MM.1S (cell line): ENCODE measurements at regions not wholly inside any gene's neighbourhood (a gene's known extent, or its start where the extent isn't known, plus 50 kb on each side); places are given as distances from the start of the nearest gene placed in this dataset.
A peak's percentile ranks its signal among the peaks of the same experiment; 100 is the strongest.

Experiments
- DNase-seq: peaks from one replicate; pipeline ENCODE4 v3.0.0-alpha.2; 2015
- H2AFZ ChIP-seq: fragments of 300-600 bp; sonication (generic); 2 replicates; pipeline ENCODE4 v1.6.0; 2016; ENCODE audit warnings: antibody characterized with exemption, low read length
- H3F3A ChIP-seq: fragments of 300-600 bp; sonication (generic); 2 replicates; pipeline ENCODE4 v1.6.1; 2016; ENCODE audit warnings: mild to moderate bottlenecking, antibody characterized with exemption, low read length, moderate library complexity, mixed read lengths; ENCODE audit not compliant: insufficient read depth
- H3K27ac ChIP-seq: fragments of 300-600 bp; sonication (generic); 2 replicates; pipeline ENCODE4 v1.5.1; 2016; ENCODE audit warnings: mild to moderate bottlenecking, low read length
- H3K27me3 ChIP-seq: fragments of 300-600 bp; sonication (generic); replicated peaks from 2 replicates; pipeline ENCODE4 v1.6.0; 2016; ENCODE audit warnings: low read length; ENCODE audit not compliant: insufficient read depth
- H3K36me3 ChIP-seq: fragments of 300-600 bp; sonication (generic); replicated peaks from 2 replicates; pipeline ENCODE4 v1.6.1; 2016; ENCODE audit warnings: mild to moderate bottlenecking, low read length, mixed read lengths; ENCODE audit not compliant: insufficient read depth
- H3K4me1 ChIP-seq: fragments of 300-600 bp; sonication (generic); 2 replicates; pipeline ENCODE4 v1.6.1; 2016; ENCODE audit warnings: low read length, mixed read lengths
- H3K4me2 ChIP-seq: fragments of 300-600 bp; sonication (generic); 2 replicates; pipeline ENCODE4 v1.6.0; 2016; ENCODE audit warnings: low read depth, low read length
- H3K4me3 ChIP-seq: fragments of 300-600 bp; sonication (generic); 2 replicates; pipeline ENCODE4 v1.5.1; 2016; ENCODE audit warnings: low read length, mixed read lengths
- H3K79me2 ChIP-seq: fragments of 300-600 bp; sonication (generic); 2 replicates; pipeline ENCODE4 v1.6.1; 2016; ENCODE audit warnings: mixed run types, low read length, mixed read lengths
- H3K9ac ChIP-seq: fragments of 300-600 bp; sonication (generic); 2 replicates; pipeline ENCODE4 v1.6.1; 2016; ENCODE audit warnings: low read length, mixed read lengths
- H3K9me2 ChIP-seq: fragments of 300-600 bp; sonication (generic); replicated peaks from 2 replicates; pipeline ENCODE4 v1.6.1; 2016; ENCODE audit warnings: mild to moderate bottlenecking, low read length, mixed read lengths; ENCODE audit not compliant: insufficient read depth
- H3K9me3 ChIP-seq: fragments of 300-600 bp; sonication (generic); replicated peaks from 2 replicates; pipeline ENCODE4 v1.6.1; 2016; ENCODE audit warnings: mild to moderate bottlenecking, low read length, mixed read lengths; ENCODE audit not compliant: insufficient read depth
- H4K20me1 ChIP-seq: fragments of 300-600 bp; sonication (generic); 2 replicates; pipeline ENCODE4 v1.6.1; 2016; ENCODE audit warnings: mild to moderate bottlenecking, low read length, moderate library complexity, mixed read lengths; ENCODE audit not compliant: insufficient read depth
- EZH2 ChIP-seq: fragments of 300-600 bp; sonication (generic); optimal IDR thresholded peaks from 2 replicates; pipeline ENCODE3; 2017; ENCODE audit warnings: low read depth, mild to moderate bottlenecking, antibody characterized with exemption, low read length, mixed read lengths
- EZH2phosphoT487 ChIP-seq: fragments of 300-600 bp; sonication (generic); IDR thresholded peaks from 2 replicates; pipeline ENCODE4 v1.6.1; 2018; ENCODE audit warnings: antibody characterized with exemption, low read length
- TF ChIP-seq, protein P1 (sequence below): fragments of 300-600 bp; sonication (generic); IDR thresholded peaks from 2 replicates; pipeline ENCODE4 v1.5.1; 2016; ENCODE audit warnings: antibody characterized with exemption, low read length, mixed read lengths

DNA sequence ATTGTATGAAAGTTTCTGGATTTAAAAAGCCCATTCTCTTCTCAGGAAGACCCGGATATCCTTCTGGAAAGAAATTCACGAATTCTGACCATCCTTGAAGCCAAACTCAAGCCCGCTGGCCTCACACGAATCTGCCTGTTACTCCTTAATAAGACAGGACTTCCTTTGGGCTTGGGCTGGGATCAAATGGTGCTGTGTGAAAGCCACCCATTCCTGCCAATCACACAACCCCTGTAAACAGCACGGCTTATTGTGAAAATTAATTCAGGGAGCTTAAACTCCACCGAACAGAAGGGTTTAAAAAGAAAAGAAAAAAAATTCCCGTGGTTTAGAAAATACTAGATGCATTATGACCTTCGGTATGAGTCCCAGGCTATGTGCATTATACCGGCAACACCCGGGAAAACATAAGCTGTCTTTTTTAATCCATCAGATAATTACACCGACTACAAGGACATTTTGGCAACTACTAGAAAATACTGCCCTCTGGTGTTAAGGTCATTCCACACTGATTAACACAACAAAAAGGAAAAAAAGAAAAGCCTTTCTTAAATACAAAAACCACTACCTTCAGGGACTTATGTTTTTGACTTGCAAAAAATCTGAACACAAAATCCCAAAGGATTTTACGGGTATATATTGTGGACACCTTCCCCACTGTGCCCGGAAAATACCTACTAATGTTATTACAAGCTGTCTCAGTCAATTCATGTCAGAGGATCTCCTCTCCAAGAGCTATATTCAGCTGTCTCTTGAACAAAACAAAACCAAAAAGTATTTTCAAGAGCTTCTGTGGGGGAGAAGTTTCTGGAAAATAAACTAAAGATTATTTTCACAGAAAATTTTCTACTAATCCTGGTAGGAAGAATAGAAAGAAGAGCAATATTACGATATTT is 76.0 kb upstream of the LSM14A start:
- no peak overlapping the region for H2AFZ ChIP-seq
- H3K4me3 ChIP-seq = no peak overlapping the region

DNA sequence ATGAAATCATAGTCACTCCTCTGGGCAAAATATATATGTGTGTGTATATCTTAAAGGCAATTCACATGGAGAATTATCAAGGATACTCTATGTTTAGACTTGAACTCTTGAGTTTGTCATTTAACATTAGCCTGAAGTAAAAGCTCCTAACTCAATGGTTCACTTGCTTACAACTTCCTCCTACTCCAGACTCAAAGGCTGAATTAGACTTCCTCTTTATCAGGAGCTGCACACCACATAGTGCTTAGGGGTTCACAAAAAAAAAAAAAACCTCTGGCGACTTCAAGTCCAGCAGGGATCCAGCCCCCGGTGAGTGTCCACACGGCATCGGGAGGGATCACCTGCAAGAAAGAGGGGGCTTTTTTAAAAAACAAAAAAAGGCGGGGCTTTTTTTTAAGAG is 68.2 kb upstream of the LSM14A start:
- Histone ChIP-seq H3K4me1 (no peaks in the 10 kb centered on the region), H3K4me3 (no peak overlapping the region), H3K9me2 (no peaks in the 10 kb centered on the region), H3K27ac (no peak overlapping the region), H3K79me2 (no peaks in the 10 kb centered on the region), H3K9me3 (no peaks in the 10 kb centered on the region), H3K27me3 (peaks cover 19% of the 10 kb centered on the region), H3K9ac (no peak overlapping the region), H3K36me3 (no peaks in the 10 kb centered on the region), H2AFZ (no peak overlapping the region), H3F3A (no peaks in the 10 kb centered on the region), H4K20me1 (no peaks in the 10 kb centered on the region), H3K4me2 (no peak overlapping the region)
- DNase-seq = no peak
- TF ChIP-seq EZH2phosphoT487 (no peak), EZH2 (no peak)
- TF ChIP-seq, protein P1, sequence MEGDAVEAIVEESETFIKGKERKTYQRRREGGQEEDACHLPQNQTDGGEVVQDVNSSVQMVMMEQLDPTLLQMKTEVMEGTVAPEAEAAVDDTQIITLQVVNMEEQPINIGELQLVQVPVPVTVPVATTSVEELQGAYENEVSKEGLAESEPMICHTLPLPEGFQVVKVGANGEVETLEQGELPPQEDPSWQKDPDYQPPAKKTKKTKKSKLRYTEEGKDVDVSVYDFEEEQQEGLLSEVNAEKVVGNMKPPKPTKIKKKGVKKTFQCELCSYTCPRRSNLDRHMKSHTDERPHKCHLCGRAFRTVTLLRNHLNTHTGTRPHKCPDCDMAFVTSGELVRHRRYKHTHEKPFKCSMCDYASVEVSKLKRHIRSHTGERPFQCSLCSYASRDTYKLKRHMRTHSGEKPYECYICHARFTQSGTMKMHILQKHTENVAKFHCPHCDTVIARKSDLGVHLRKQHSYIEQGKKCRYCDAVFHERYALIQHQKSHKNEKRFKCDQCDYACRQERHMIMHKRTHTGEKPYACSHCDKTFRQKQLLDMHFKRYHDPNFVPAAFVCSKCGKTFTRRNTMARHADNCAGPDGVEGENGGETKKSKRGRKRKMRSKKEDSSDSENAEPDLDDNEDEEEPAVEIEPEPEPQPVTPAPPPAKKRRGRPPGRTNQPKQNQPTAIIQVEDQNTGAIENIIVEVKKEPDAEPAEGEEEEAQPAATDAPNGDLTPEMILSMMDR = no peak

More for the DNA sequence above, 76.0 kb upstream of the LSM14A start:
- no peak overlapping the region for H3K27ac ChIP-seq
- no peaks in the 10 kb centered on the region for H3K9me3 ChIP-seq
- H4K20me1 ChIP-seq = no peaks in the 10 kb centered on the region
- TF ChIP-seq EZH2 = no peak
- TF ChIP-seq, protein P1 = peak; percentile 62
- no peaks in the 10 kb centered on the region for H3F3A ChIP-seq
- H3K79me2 ChIP-seq = no peaks in the 10 kb centered on the region
- no peak overlapping the region for H3K4me2 ChIP-seq
- no peaks in the 10 kb centered on the region for H3K9me2 ChIP-seq
- H3K9ac ChIP-seq = no peak overlapping the region
- peak; percentile 47 for DNase-seq
- H3K36me3 ChIP-seq = no peaks in the 10 kb centered on the region
- peaks cover 16% of the 10 kb centered on the region; the same call in 1 of the 2 replicates for H3K27me3 ChIP-seq
- no peaks in the 10 kb centered on the region for H3K4me1 ChIP-seq

DNA sequence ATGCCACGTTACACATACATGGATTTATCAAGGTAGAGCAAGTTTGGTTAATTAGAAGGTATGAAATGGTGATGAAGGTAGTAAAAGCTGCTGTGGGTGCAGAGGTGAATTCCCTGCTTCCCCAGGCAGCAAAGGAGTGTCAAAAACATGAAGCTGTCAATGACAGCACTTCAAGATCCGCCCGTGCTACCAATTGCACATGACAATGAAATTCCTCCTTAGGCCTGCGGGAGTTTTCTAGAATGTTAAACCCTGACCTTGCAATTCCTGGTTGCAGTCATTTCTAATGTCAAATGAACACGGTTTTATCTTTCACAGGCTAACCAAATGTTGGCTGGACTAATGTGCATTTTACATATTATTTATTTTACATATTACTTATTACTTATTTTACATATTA is 67.7 kb upstream of the LSM14A start:
- DNase-seq = no peak
- H3K9me2 ChIP-seq = no peaks in the 10 kb centered on the region
- no peaks in the 10 kb centered on the region for H3K79me2 ChIP-seq
- no peaks in the 10 kb centered on the region for H3K36me3 ChIP-seq
- no peaks in the 10 kb centered on the region for H3K4me1 ChIP-seq
- no peaks in the 10 kb centered on the region for H4K20me1 ChIP-seq
- no peak overlapping the region for H3K27ac ChIP-seq
- no peak for TF ChIP-seq EZH2
- no peak for TF ChIP-seq EZH2phosphoT487
- TF ChIP-seq, protein P1 = no peak
- H3K9me3 ChIP-seq = no peaks in the 10 kb centered on the region
- no peaks in the 10 kb centered on the region for H3F3A ChIP-seq
- H3K4me2 ChIP-seq = no peak overlapping the region
- H3K9ac ChIP-seq = no peak overlapping the region
- H3K27me3 ChIP-seq = peaks cover 19% of the 10 kb centered on the region
- H3K4me3 ChIP-seq = no peak overlapping the region
- H2AFZ ChIP-seq = no peak overlapping the region
